ENCODE measurements at regions not wholly inside any gene's neighbourhood (a gene's known extent, or its start where the extent isn't known, plus 50 kb on each side); places are given as distances from the start of the nearest gene placed in this dataset.

DNA sequence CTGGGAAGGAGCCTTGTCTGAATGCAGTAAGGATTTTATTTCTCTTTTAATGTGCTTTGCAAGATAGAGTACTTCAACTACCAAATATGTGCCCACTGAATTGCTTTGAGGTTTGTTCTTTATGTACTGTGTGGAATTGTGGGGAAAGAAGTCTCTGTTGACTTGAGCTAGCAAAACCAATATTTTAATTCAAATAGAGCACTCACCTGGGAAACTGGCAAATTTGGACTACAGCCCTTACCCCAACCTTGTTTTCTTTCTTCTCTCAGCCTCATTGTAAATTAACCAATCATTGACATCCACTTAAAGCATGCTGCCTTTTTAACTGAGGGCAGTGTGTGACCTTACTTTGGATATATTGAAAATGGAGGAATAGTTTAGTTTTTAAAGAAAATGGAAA is 409.0 kb downstream of the SPATA31D1 start:
- CTCF ChIA-PET: interaction anchor here (0.5 kb wide), 1 partner anchor 558 kb away, joined by 3 read pairs; no protein-coding TSS in a partner anchor

GRCh38 chr9:82404196-82404870 is 415.8 kb downstream of the SPATA31D1 start:
- no peak overlapping the region for H3K27ac ChIP-seq (ENCODE audit: extremely low read depth, low read depth, low read length)
- H3K36me3 ChIP-seq (ENCODE audit: control insufficient read depth in 2 of 2, insufficient read depth in 1 of 2, low read length in 2 of 2): no peaks in the 10 kb centered on the region
- H3K4me3 ChIP-seq (ENCODE audit: low read depth, low read length): no peak overlapping the region
- no peaks in the 10 kb centered on the region for H3K9me3 ChIP-seq (ENCODE audit: control insufficient read depth, insufficient read depth, low read depth, low read length)
- ChIA-PET POLR2A (interaction anchor here (0.6 kb wide), 1 partner anchor 785 kb away, joined by 3 read pairs; no protein-coding TSS in a partner anchor), CTCF (interaction anchor here (0.6 kb wide), 1 partner anchor 580 kb away, joined by 6 read pairs; no protein-coding TSS in a partner anchor)
- peaks cover 8% of the 10 kb centered on the region for H3K4me1 ChIP-seq (ENCODE audit: control insufficient read depth, insufficient read depth, low read length)
- TF ChIP-seq PRDM6 (tag by site-specific recombination; IDR thresholded peaks at IDR 0.05) (peak; percentile 42; the same call in 1 of the 2 replicates), ZNF37A (tag by site-specific recombination; IDR thresholded peaks at IDR 0.05) (no peak), ZNF76 (tag by site-specific recombination; IDR thresholded peaks at IDR 0.05; ENCODE audit: borderline replicate concordance, low read depth) (no peak), ZNF266 (tag by site-specific recombination; IDR thresholded peaks at IDR 0.05; ENCODE audit: low read depth) (no peak), ZNF621 (tag by site-specific recombination; IDR thresholded peaks at IDR 0.05) (no peak), ZNF155 (tag by site-specific recombination; IDR thresholded peaks at IDR 0.05) (no peak), ZBTB49 (tag by site-specific recombination; IDR thresholded peaks at IDR 0.05; ENCODE audit: low read depth) (no peak)
- TF ChIP-seq, protein P1, sequence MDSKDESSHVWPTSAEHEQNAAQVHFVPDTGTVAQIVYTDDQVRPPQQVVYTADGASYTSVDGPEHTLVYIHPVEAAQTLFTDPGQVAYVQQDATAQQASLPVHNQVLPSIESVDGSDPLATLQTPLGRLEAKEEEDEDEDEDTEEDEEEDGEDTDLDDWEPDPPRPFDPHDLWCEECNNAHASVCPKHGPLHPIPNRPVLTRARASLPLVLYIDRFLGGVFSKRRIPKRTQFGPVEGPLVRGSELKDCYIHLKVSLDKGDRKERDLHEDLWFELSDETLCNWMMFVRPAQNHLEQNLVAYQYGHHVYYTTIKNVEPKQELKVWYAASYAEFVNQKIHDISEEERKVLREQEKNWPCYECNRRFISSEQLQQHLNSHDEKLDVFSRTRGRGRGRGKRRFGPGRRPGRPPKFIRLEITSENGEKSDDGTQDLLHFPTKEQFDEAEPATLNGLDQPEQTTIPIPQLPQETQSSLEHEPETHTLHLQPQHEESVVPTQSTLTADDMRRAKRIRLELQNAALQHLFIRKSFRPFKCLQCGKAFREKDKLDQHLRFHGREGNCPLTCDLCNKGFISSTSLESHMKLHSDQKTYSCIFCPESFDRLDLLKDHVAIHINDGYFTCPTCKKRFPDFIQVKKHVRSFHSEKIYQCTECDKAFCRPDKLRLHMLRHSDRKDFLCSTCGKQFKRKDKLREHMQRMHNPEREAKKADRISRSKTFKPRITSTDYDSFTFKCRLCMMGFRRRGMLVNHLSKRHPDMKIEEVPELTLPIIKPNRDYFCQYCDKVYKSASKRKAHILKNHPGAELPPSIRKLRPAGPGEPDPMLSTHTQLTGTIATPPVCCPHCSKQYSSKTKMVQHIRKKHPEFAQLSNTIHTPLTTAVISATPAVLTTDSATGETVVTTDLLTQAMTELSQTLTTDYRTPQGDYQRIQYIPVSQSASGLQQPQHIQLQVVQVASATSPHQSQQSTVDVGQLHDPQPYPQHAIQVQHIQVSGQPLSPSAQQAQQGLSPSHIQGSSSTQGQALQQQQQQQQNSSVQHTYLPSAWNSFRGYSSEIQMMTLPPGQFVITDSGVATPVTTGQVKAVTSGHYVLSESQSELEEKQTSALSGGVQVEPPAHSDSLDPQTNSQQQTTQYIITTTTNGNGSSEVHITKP (tag by site-specific recombination; IDR thresholded peaks at IDR 0.05): peak; percentile 27; the same call in 1 of the 2 replicates

More for the DNA sequence above, 409.0 kb downstream of the SPATA31D1 start:
- H3K4me3 ChIP-seq (ENCODE audit: low read depth, low read length): no peak overlapping the region
- TF ChIP-seq, protein P2, sequence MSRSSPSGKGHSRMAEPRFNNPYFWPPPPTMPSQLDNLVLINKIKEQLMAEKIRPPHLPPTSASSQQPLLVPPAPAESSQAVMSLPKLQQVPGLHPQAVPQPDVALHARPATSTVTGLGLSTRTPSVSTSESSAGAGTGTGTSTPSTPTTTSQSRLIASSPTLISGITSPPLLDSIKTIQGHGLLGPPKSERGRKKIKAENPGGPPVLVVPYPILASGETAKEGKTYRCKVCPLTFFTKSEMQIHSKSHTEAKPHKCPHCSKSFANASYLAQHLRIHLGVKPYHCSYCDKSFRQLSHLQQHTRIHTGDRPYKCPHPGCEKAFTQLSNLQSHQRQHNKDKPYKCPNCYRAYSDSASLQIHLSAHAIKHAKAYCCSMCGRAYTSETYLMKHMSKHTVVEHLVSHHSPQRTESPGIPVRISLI (tag by site-specific recombination; IDR thresholded peaks at IDR 0.05): no peak
- TF ChIP-seq BCL11B (tag by site-specific recombination; IDR thresholded peaks at IDR 0.05; ENCODE audit: low read depth): no peak
- no peak for TF ChIP-seq KLF9 (tag by site-specific recombination; IDR thresholded peaks at IDR 0.05; ENCODE audit: low read depth)
- no peak for TF ChIP-seq ZNF223 (tag by site-specific recombination; IDR thresholded peaks at IDR 0.05)
- no peak for TF ChIP-seq ZNF10 (tag by site-specific recombination; IDR thresholded peaks at IDR 0.05)
- TF ChIP-seq ZNF146 (tag by site-specific recombination; IDR thresholded peaks at IDR 0.05): no peak
- no peak for TF ChIP-seq ZNF324 (tag by site-specific recombination; IDR thresholded peaks at IDR 0.05)
- no peak for TF ChIP-seq KLF1 (tag by site-specific recombination; IDR thresholded peaks at IDR 0.05)
- TF ChIP-seq KLF10 (tag by site-specific recombination; IDR thresholded peaks at IDR 0.05): no peak
- TF ChIP-seq, protein P3, sequence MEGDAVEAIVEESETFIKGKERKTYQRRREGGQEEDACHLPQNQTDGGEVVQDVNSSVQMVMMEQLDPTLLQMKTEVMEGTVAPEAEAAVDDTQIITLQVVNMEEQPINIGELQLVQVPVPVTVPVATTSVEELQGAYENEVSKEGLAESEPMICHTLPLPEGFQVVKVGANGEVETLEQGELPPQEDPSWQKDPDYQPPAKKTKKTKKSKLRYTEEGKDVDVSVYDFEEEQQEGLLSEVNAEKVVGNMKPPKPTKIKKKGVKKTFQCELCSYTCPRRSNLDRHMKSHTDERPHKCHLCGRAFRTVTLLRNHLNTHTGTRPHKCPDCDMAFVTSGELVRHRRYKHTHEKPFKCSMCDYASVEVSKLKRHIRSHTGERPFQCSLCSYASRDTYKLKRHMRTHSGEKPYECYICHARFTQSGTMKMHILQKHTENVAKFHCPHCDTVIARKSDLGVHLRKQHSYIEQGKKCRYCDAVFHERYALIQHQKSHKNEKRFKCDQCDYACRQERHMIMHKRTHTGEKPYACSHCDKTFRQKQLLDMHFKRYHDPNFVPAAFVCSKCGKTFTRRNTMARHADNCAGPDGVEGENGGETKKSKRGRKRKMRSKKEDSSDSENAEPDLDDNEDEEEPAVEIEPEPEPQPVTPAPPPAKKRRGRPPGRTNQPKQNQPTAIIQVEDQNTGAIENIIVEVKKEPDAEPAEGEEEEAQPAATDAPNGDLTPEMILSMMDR (tag by site-specific recombination; IDR thresholded peaks at IDR 0.05): no peak
- no peak for TF ChIP-seq ZNF133 (tag by site-specific recombination; IDR thresholded peaks at IDR 0.05)
- TF ChIP-seq PATZ1 (tag by site-specific recombination; IDR thresholded peaks at IDR 0.05): no peak
- TF ChIP-seq ZNF776 (tag by site-specific recombination; IDR thresholded peaks at IDR 0.05; ENCODE audit: borderline replicate concordance): no peak
- no peak for TF ChIP-seq ZNF423 (tag by site-specific recombination; IDR thresholded peaks at IDR 0.05)
- H3K9me3 ChIP-seq (ENCODE audit: control insufficient read depth, insufficient read depth, low read depth, low read length): no peaks in the 10 kb centered on the region
- 0 out of 2 replicates have a peak, but pooled peaks cover 2% of the 10 kb centered on the region for H3K4me1 ChIP-seq (ENCODE audit: control insufficient read depth, insufficient read depth, low read length)
- H3K27ac ChIP-seq (ENCODE audit: extremely low read depth, low read depth, low read length): no peak overlapping the region
- POLR2A ChIA-PET: interaction anchor here (0.5 kb wide), 1 partner anchor 162 kb away, joined by 4 read pairs; no protein-coding TSS in a partner anchor
- no peaks in the 10 kb centered on the region for H3K36me3 ChIP-seq (ENCODE audit: control insufficient read depth in 2 of 2, insufficient read depth in 1 of 2, low read length in 2 of 2)
